Ishikawa (cell line): ENCODE measurements at regions not wholly inside any gene's neighbourhood (a gene's known extent, or its start where the extent isn't known, plus 50 kb on each side); places are given as distances from the start of the nearest gene placed in this dataset.

Experiments
- CEBPB ChIP-seq: IDR thresholded peaks from 2 replicates; pipeline ENCODE4 v1.6.1; 2012
- EGR1 ChIP-seq: IDR thresholded peaks from 2 replicates; pipeline ENCODE4 v1.6.1; 2012
- EP300 ChIP-seq: IDR thresholded peaks from 2 replicates; pipeline ENCODE4 v1.6.1; 2012; ENCODE audit warnings: borderline replicate concordance
- MAX ChIP-seq: IDR thresholded peaks from 2 replicates; pipeline ENCODE4 v1.6.1; 2012
- NFIC ChIP-seq: IDR thresholded peaks from 2 replicates; pipeline ENCODE4 v1.6.1; 2012
- RAD21 ChIP-seq: IDR thresholded peaks from 2 replicates; pipeline ENCODE4 v1.6.1; 2012; ENCODE audit warnings: low read depth
- TAF1 ChIP-seq: IDR thresholded peaks from 2 replicates; pipeline ENCODE4 v1.6.1; 2012; ENCODE audit warnings: low read depth, mild to moderate bottlenecking
- TCF12 ChIP-seq: IDR thresholded peaks from 2 replicates; pipeline ENCODE4 v1.6.1; 2012; ENCODE audit warnings: low read depth
- YY1 ChIP-seq: IDR thresholded peaks from 2 replicates; pipeline ENCODE4 v1.6.1; 2012; ENCODE audit warnings: low read depth
- ZBTB7A ChIP-seq: IDR thresholded peaks from 2 replicates; pipeline ENCODE4 v1.6.1; 2012; ENCODE audit warnings: low read depth
- TF ChIP-seq, protein P1 (sequence below): IDR thresholded peaks from 2 replicates; pipeline ENCODE4 v1.6.1; 2012; ENCODE audit warnings: low read depth, mild to moderate bottlenecking

DNA sequence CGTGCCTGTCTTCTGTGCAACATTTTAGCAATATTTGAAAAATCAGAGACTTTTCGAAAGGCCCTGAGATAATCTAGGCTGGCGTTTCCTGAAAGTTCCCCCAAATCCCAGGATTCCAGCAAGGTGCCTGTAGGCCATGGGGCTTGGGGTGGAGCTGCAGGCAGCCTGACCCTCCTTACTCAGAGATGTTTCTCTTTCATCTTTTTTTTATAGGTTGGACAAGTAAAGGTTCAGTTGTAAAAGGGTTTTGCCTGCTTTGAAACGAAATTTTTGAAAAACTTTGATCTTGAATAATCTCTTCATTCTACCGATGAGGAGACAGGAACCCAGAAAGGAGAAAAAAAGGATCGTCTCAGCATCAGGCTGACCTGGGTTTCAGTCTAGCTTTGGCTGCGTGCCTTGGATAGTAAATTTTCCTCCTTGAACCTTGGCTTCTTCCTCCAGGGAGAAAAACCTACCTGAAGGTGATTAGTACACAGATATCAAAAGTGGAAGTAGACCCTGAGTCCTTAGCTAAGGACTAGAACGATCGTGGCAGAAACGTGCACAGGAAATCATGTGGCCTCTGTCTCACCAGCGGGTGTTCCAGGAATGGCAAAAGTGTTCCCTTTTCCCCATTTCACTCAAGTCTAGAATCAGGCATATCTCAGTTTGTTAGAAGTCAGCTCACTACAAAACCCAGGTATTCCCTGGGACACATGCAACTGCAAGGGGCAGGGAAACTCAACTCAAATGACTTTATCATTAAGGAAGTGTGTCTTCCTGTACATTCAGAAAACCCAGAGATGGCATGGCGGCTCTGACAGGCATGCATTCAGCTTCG, 128.2 kb upstream of the PTPN1 start:
- TF ChIP-seq EP300 (no peak), TAF1 (no peak), EGR1 (no peak), RAD21 (no peak), MAX (no peak), YY1 (no peak), CEBPB (no peak), ZBTB7A (no peak), TCF12 (no peak), NFIC (no peak)
- TF ChIP-seq, protein P1, sequence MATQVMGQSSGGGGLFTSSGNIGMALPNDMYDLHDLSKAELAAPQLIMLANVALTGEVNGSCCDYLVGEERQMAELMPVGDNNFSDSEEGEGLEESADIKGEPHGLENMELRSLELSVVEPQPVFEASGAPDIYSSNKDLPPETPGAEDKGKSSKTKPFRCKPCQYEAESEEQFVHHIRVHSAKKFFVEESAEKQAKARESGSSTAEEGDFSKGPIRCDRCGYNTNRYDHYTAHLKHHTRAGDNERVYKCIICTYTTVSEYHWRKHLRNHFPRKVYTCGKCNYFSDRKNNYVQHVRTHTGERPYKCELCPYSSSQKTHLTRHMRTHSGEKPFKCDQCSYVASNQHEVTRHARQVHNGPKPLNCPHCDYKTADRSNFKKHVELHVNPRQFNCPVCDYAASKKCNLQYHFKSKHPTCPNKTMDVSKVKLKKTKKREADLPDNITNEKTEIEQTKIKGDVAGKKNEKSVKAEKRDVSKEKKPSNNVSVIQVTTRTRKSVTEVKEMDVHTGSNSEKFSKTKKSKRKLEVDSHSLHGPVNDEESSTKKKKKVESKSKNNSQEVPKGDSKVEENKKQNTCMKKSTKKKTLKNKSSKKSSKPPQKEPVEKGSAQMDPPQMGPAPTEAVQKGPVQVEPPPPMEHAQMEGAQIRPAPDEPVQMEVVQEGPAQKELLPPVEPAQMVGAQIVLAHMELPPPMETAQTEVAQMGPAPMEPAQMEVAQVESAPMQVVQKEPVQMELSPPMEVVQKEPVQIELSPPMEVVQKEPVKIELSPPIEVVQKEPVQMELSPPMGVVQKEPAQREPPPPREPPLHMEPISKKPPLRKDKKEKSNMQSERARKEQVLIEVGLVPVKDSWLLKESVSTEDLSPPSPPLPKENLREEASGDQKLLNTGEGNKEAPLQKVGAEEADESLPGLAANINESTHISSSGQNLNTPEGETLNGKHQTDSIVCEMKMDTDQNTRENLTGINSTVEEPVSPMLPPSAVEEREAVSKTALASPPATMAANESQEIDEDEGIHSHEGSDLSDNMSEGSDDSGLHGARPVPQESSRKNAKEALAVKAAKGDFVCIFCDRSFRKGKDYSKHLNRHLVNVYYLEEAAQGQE, result no peak
